Fibroblast of lung (primary cell): ENCODE measurements at regions not wholly inside any gene's neighbourhood (a gene's known extent, or its start where the extent isn't known, plus 50 kb on each side); places are given as distances from the start of the nearest gene placed in this dataset.

Experiments used
- EZH2 ChIP-seq: IDR thresholded peaks from 2 replicates; pipeline ENCODE4 v1.5.1; 2012; ENCODE audit warnings: low read length, control low read depth, mild to moderate bottlenecking; ENCODE audit errors: missing control alignments
- TF ChIP-seq, protein P1 (sequence below), 2 donors: IDR thresholded peaks in 1 of 2; conservative IDR thresholded peaks in 1 of 2; 1 replicate in 1 of 2; 2 replicates in 1 of 2; pipeline ENCODE4 v1.5.1; 2011 to 2012; ENCODE audit warnings: low read length in 2 of 2, control low read depth in 1 of 2, inconsistent platforms in 1 of 2, low read depth in 1 of 2, mild to moderate bottlenecking in 1 of 2

GRCh38 chrX:6465756-6466155, 69.2 kb downstream of the VCX3A start:
- TF ChIP-seq, protein P1, sequence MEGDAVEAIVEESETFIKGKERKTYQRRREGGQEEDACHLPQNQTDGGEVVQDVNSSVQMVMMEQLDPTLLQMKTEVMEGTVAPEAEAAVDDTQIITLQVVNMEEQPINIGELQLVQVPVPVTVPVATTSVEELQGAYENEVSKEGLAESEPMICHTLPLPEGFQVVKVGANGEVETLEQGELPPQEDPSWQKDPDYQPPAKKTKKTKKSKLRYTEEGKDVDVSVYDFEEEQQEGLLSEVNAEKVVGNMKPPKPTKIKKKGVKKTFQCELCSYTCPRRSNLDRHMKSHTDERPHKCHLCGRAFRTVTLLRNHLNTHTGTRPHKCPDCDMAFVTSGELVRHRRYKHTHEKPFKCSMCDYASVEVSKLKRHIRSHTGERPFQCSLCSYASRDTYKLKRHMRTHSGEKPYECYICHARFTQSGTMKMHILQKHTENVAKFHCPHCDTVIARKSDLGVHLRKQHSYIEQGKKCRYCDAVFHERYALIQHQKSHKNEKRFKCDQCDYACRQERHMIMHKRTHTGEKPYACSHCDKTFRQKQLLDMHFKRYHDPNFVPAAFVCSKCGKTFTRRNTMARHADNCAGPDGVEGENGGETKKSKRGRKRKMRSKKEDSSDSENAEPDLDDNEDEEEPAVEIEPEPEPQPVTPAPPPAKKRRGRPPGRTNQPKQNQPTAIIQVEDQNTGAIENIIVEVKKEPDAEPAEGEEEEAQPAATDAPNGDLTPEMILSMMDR (conservative IDR thresholded peaks at IDR 0.05 in 1 of 2, IDR thresholded peaks at IDR 0.05 in 1 of 2; ENCODE audit: low read depth in 1 of 2, low read length in 2 of 2), result no peak
- no peak for TF ChIP-seq EZH2
